ENCODE measurements at regions not wholly inside any gene's neighbourhood (a gene's known extent, or its start where the extent isn't known, plus 50 kb on each side); places are given as distances from the start of the nearest gene placed in this dataset.

DNA sequence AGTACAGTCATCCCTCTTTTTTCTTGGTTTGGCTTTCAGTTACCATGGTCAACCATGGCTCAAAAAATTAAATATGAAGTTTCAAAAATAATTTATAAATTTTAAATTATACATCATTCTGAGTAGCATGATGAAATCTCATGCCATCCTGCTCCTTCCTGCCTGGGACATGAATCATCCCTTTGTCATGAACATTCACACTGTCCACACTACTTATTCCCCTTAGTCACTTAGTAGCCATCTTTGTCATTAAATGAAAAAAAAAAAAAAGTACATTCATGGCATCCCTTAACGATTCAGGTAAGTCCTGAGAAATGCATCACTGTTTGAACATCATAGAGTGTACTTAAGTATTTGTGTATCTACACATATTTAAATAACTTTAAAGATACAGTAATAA, 1046.3 kb downstream of the ROBO2 start:
- H2BK5ac ChIP-seq (ENCODE audit: low read depth, low read length, poor library complexity): no peak overlapping the region
- no peak overlapping the region for H3K27ac ChIP-seq (ENCODE audit: low read depth, low read length)
- H2AK5ac ChIP-seq (ENCODE audit: low read length): no peak overlapping the region
- H3K36me3 ChIP-seq (ENCODE audit: control insufficient read depth in 1 of 2, insufficient read depth in 2 of 2, low read length in 2 of 2): no peaks in the 10 kb centered on the region
- no peaks in the 10 kb centered on the region for H3K9me3 ChIP-seq (ENCODE audit: insufficient read depth, low read depth, low read length)
- no peak overlapping the region for H3K18ac ChIP-seq (ENCODE audit: low read length)
- WGBS (ENCODE audit: extremely low coverage, insufficient coverage, insufficient read length): no CpG with 5 or more reads among the region's 1 CpG
- H4K12ac ChIP-seq (ENCODE audit: low read depth, low read length): no peak overlapping the region
- DNase-seq: peak in 1 of 2 donors; percentile 2
- H3K4me1 ChIP-seq (ENCODE audit: control insufficient read depth in 1 of 2, insufficient read depth in 2 of 2, low read length in 2 of 2): no peaks in the 10 kb centered on the region
- H3K23ac ChIP-seq (ENCODE audit: low read length): no peak overlapping the region
- no peak overlapping the region for H2BK12ac ChIP-seq (ENCODE audit: low read length)
- no peak overlapping the region for H2BK120ac ChIP-seq (ENCODE audit: insufficient read depth, low read length, poor library complexity)
- H3K9ac ChIP-seq (ENCODE audit: low read length): no peak overlapping the region
- H3K14ac ChIP-seq (ENCODE audit: low read length): no peak overlapping the region
- no peak overlapping the region for H2AFZ ChIP-seq (ENCODE audit: insufficient read depth, low read length, poor library complexity)
- no peaks in the 10 kb centered on the region for H3K79me1 ChIP-seq (ENCODE audit: low read length)
- H3K4me2 ChIP-seq (ENCODE audit: low read length): no peak overlapping the region
- no peak overlapping the region for H3K4ac ChIP-seq (ENCODE audit: low read depth, low read length)
- no peak overlapping the region for H3K4me3 ChIP-seq (ENCODE audit: low read depth, low read length)
- H3K27me3 ChIP-seq (ENCODE audit: insufficient read depth, low read length): no peaks in the 10 kb centered on the region
- H4K8ac ChIP-seq (ENCODE audit: low read depth, low read length): no peak overlapping the region
- H4K91ac ChIP-seq (ENCODE audit: low read depth, low read length): no peak overlapping the region
- H3K79me2 ChIP-seq (ENCODE audit: control insufficient read depth, insufficient read depth, low read length, poor library complexity): no peaks in the 10 kb centered on the region

DNA sequence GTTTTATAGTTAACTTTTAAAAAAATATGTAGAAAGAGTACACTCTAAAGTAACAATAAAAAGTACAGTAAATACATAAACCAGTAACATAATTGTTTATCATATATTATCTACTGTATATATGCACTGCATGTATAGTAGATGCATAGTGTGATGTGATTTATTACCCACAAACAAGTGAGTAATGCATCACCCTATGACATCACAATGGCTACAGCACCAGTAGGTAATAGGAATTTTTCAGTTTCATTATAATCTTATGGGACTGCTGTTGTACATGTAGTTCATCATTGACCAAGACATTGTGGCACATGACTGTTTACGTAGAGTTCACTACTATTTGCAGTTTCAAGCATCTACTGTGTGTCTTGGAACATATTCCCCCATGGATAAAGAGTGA, 1047.2 kb downstream of the ROBO2 start:
- WGBS (ENCODE audit: extremely low coverage, insufficient coverage, insufficient read length): no CpG with 5 or more reads among the region's 1 CpG

DNA sequence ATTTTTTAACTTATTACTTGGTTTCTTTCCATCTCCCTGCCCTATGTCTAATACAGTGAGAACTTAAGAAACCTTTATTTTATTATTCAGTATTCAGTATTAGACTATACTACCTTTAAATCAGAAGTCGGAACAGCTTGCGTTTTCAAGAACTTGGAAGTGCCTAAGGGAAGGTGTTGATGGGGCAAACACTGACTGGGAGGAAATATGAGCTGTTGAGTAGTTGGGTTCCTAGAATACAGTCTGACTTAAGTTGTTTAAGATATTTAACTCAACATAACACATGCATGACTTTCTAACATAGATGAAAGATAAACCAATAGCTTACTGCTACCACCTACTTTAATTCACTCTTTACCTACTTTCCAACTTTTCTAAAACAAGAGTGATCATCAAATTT, 1048.1 kb downstream of the ROBO2 start:
- Histone ChIP-seq H3K23ac (ENCODE audit: low read length) (no peak overlapping the region), H3K4me3 (ENCODE audit: low read depth, low read length) (no peak overlapping the region), H4K8ac (ENCODE audit: low read depth, low read length) (no peak overlapping the region), H3K18ac (ENCODE audit: low read length) (no peak overlapping the region), H4K12ac (ENCODE audit: low read depth, low read length) (no peak overlapping the region), H2BK12ac (ENCODE audit: low read length) (no peak overlapping the region), H3K14ac (ENCODE audit: low read length) (no peak overlapping the region), H3K4me1 (ENCODE audit: control insufficient read depth in 1 of 2, insufficient read depth in 2 of 2, low read length in 2 of 2) (no peaks in the 10 kb centered on the region), H3K9ac (ENCODE audit: low read length) (no peak overlapping the region), H3K36me3 (ENCODE audit: control insufficient read depth in 1 of 2, insufficient read depth in 2 of 2, low read length in 2 of 2) (no peaks in the 10 kb centered on the region), H3K27me3 (ENCODE audit: insufficient read depth, low read length) (no peaks in the 10 kb centered on the region), H3K79me1 (ENCODE audit: low read length) (no peaks in the 10 kb centered on the region), H4K91ac (ENCODE audit: low read depth, low read length) (no peak overlapping the region), H2BK5ac (ENCODE audit: low read depth, low read length, poor library complexity) (no peak overlapping the region), H3K79me2 (ENCODE audit: control insufficient read depth, insufficient read depth, low read length, poor library complexity) (no peaks in the 10 kb centered on the region), H3K4ac (ENCODE audit: low read depth, low read length) (no peak overlapping the region), H2AFZ (ENCODE audit: insufficient read depth, low read length, poor library complexity) (no peak overlapping the region), H3K27ac (ENCODE audit: low read depth, low read length) (no peak overlapping the region), H2BK120ac (ENCODE audit: insufficient read depth, low read length, poor library complexity) (no peak overlapping the region), H3K4me2 (ENCODE audit: low read length) (no peak overlapping the region), H3K9me3 (ENCODE audit: insufficient read depth, low read depth, low read length) (no peaks in the 10 kb centered on the region), H2AK5ac (ENCODE audit: low read length) (no peak overlapping the region)
- no CpG with 5 or more reads among the region's 2 CpGs for WGBS (ENCODE audit: extremely low coverage, insufficient coverage, insufficient read length)
- no peak for DNase-seq

More for the DNA sequence above, 1047.2 kb downstream of the ROBO2 start:
- Histone ChIP-seq H4K91ac (ENCODE audit: low read depth, low read length) (no peak overlapping the region), H3K79me2 (ENCODE audit: control insufficient read depth, insufficient read depth, low read length, poor library complexity) (no peaks in the 10 kb centered on the region), H3K4me1 (ENCODE audit: control insufficient read depth in 1 of 2, insufficient read depth in 2 of 2, low read length in 2 of 2) (no peaks in the 10 kb centered on the region), H3K23ac (ENCODE audit: low read length) (no peak overlapping the region), H2BK12ac (ENCODE audit: low read length) (no peak overlapping the region), H2BK5ac (ENCODE audit: low read depth, low read length, poor library complexity) (no peak overlapping the region), H2AK5ac (ENCODE audit: low read length) (no peak overlapping the region), H3K4ac (ENCODE audit: low read depth, low read length) (no peak overlapping the region), H3K14ac (ENCODE audit: low read length) (no peak overlapping the region), H3K4me3 (ENCODE audit: low read depth, low read length) (no peak overlapping the region), H3K9me3 (ENCODE audit: insufficient read depth, low read depth, low read length) (no peaks in the 10 kb centered on the region), H3K18ac (ENCODE audit: low read length) (no peak overlapping the region), H3K27me3 (ENCODE audit: insufficient read depth, low read length) (no peaks in the 10 kb centered on the region), H3K9ac (ENCODE audit: low read length) (no peak overlapping the region), H3K36me3 (ENCODE audit: control insufficient read depth in 1 of 2, insufficient read depth in 2 of 2, low read length in 2 of 2) (no peaks in the 10 kb centered on the region), H3K27ac (ENCODE audit: low read depth, low read length) (no peak overlapping the region), H4K12ac (ENCODE audit: low read depth, low read length) (no peak overlapping the region), H2BK120ac (ENCODE audit: insufficient read depth, low read length, poor library complexity) (no peak overlapping the region), H4K8ac (ENCODE audit: low read depth, low read length) (no peak overlapping the region), H3K79me1 (ENCODE audit: low read length) (no peaks in the 10 kb centered on the region), H3K4me2 (ENCODE audit: low read length) (no peak overlapping the region), H2AFZ (ENCODE audit: insufficient read depth, low read length, poor library complexity) (no peak overlapping the region)
- no peak for DNase-seq

DNA sequence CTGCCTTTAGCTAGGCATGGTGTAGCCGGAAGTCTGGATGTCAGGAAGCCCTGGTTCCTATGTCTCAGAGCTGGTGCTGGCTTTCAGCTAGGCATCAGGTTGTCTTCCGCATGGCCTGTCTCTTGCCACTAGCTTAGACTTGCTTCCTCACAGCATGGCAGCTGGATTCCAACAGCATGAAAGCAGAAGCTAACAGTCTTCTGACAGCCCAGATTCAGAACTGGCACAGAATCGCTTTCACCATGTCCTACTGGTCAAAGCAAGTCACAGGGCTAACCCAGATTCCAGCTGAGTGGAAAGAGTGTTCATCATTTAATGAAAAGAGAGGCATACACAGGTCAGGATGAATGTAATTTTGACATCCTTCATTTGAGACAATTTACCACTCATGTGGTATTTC, 1050.5 kb downstream of the ROBO2 start:
- peak overlapping the region; percentile 49 for H2BK5ac ChIP-seq (ENCODE audit: low read depth, low read length, poor library complexity)
- H2BK12ac ChIP-seq (ENCODE audit: low read length): no peak overlapping the region
- no peak overlapping the region for H3K23ac ChIP-seq (ENCODE audit: low read length)
- H3K27me3 ChIP-seq (ENCODE audit: insufficient read depth, low read length): no peaks in the 10 kb centered on the region
- H3K9me3 ChIP-seq (ENCODE audit: insufficient read depth, low read depth, low read length): peaks cover 3% of the 10 kb centered on the region
- H3K27ac ChIP-seq (ENCODE audit: low read depth, low read length): no peak overlapping the region
- no CpG with 5 or more reads among the region's 3 CpGs for WGBS (ENCODE audit: extremely low coverage, insufficient coverage, insufficient read length)
- DNase-seq: no peak
- H3K4me2 ChIP-seq (ENCODE audit: low read length): no peak overlapping the region
- peak overlapping the region; percentile 7 for H3K14ac ChIP-seq (ENCODE audit: low read length)
- H3K36me3 ChIP-seq (ENCODE audit: control insufficient read depth in 1 of 2, insufficient read depth in 2 of 2, low read length in 2 of 2): no peaks in the 10 kb centered on the region
- no peaks in the 10 kb centered on the region for H3K4me1 ChIP-seq (ENCODE audit: control insufficient read depth in 1 of 2, insufficient read depth in 2 of 2, low read length in 2 of 2)
- H4K12ac ChIP-seq (ENCODE audit: low read depth, low read length): no peak overlapping the region
- no peak overlapping the region for H4K91ac ChIP-seq (ENCODE audit: low read depth, low read length)
- H2AFZ ChIP-seq (ENCODE audit: insufficient read depth, low read length, poor library complexity): no peak overlapping the region
- no peak overlapping the region for H3K4ac ChIP-seq (ENCODE audit: low read depth, low read length)
- no peak overlapping the region for H3K4me3 ChIP-seq (ENCODE audit: low read depth, low read length)
- no peak overlapping the region for H4K8ac ChIP-seq (ENCODE audit: low read depth, low read length)
- no peak overlapping the region for H2BK120ac ChIP-seq (ENCODE audit: insufficient read depth, low read length, poor library complexity)
- peak overlapping the region; percentile 74 for H2AK5ac ChIP-seq (ENCODE audit: low read length)
- no peaks in the 10 kb centered on the region for H3K79me2 ChIP-seq (ENCODE audit: control insufficient read depth, insufficient read depth, low read length, poor library complexity)
- no peak overlapping the region for H3K18ac ChIP-seq (ENCODE audit: low read length)
- no peaks in the 10 kb centered on the region for H3K79me1 ChIP-seq (ENCODE audit: low read length)
- no peak overlapping the region for H3K9ac ChIP-seq (ENCODE audit: low read length)
